GM12878 (cell line): ENCODE measurements at regions not wholly inside any gene's neighbourhood (a gene's known extent, or its start where the extent isn't known, plus 50 kb on each side); places are given as distances from the start of the nearest gene placed in this dataset.

ENCODE experiments used
- CBFB ChIP-seq: IDR thresholded peaks from 2 replicates; pipeline ENCODE4 v1.6.1; 2016; ENCODE audit warnings: antibody characterized with exemption, low read depth
- EGR1 ChIP-seq, 2 experiments: IDR thresholded peaks; 1 replicate in 1 of 2; 2 replicates in 1 of 2; pipeline ENCODE4 v1.6.1; 2011 to 2012; ENCODE audit warnings: low read depth in 2 of 2, low read length in 2 of 2, borderline replicate concordance in 1 of 2, mild to moderate bottlenecking in 1 of 2, moderate library complexity in 1 of 2
- ETV6 ChIP-seq, 2 experiments: fragments of 450-650 bp in 1 of 2; IDR thresholded peaks in 1 of 2; conservative IDR thresholded peaks in 1 of 2; 2 replicates each; pipeline ENCODE4 v1.6.1; 2014; ENCODE audit warnings: antibody characterized with exemption in 1 of 2, borderline replicate concordance in 1 of 2, low read depth in 1 of 2, mild to moderate bottlenecking in 1 of 2, moderate library complexity in 1 of 2
- GABPA ChIP-seq: IDR thresholded peaks from 2 replicates; pipeline ENCODE4 v1.6.1; 2014; ENCODE audit warnings: antibody characterized with exemption, low read depth, mild to moderate bottlenecking, inconsistent platforms
- HCFC1 ChIP-seq: fragments of 150-350 bp; IDR thresholded peaks from 2 replicates; pipeline ENCODE4 v1.6.1; 2014; ENCODE audit warnings: low read length
- HDAC2 ChIP-seq: fragments of 200-600 bp; sonication (generic); IDR thresholded peaks from 2 replicates; pipeline ENCODE4 v1.6.1; 2017
- HDAC6 ChIP-seq: fragments of 200-600 bp; sonication (generic); IDR thresholded peaks from one replicate; pipeline ENCODE4 v1.8.0; 2017; ENCODE audit warnings: antibody characterized with exemption; ENCODE audit not compliant: unreplicated experiment
- HSF1 ChIP-seq: fragments of 150-350 bp; IDR thresholded peaks from 2 replicates; pipeline ENCODE4 v1.6.1; 2014; ENCODE audit warnings: mild to moderate bottlenecking, low read depth, low read length
- IRF3 ChIP-seq: fragments of 450-650 bp; IDR thresholded peaks from 2 replicates; pipeline ENCODE4 v1.6.1; 2014; ENCODE audit warnings: mild to moderate bottlenecking
- MEF2A ChIP-seq: IDR thresholded peaks from 2 replicates; pipeline ENCODE4 v1.6.1; 2011; ENCODE audit warnings: low read depth, mild to moderate bottlenecking, low read length, moderate library complexity; ENCODE audit not compliant: insufficient read depth
- NFIC ChIP-seq: IDR thresholded peaks from 2 replicates; pipeline ENCODE4 v1.6.1; 2012; ENCODE audit warnings: low read depth, mild to moderate bottlenecking, inconsistent platforms, low read length, moderate library complexity
- PBX3 ChIP-seq: IDR thresholded peaks from 2 replicates; pipeline ENCODE4 v1.6.1; 2011; ENCODE audit warnings: mild to moderate bottlenecking, low read depth, low read length, moderate library complexity; ENCODE audit not compliant: insufficient replicate concordance
- RFX5 ChIP-seq: IDR thresholded peaks from 2 replicates; pipeline ENCODE4 v1.6.1; 2011; ENCODE audit warnings: low read depth, low read length, improper control_type of control experiment
- SKIL ChIP-seq: fragments of 450-650 bp; IDR thresholded peaks from 2 replicates; pipeline ENCODE4 v1.6.1; 2017; ENCODE audit warnings: mild to moderate bottlenecking, low read depth, inconsistent platforms; ENCODE audit not compliant: poor library complexity, severe bottlenecking
- SMC3 ChIP-seq: IDR thresholded peaks from 2 replicates; pipeline ENCODE4 v1.6.1; 2011; ENCODE audit warnings: low read length, improper control_type of control experiment, borderline replicate concordance
- STAT1 ChIP-seq: fragments of 450-650 bp; conservative IDR thresholded peaks from 2 replicates; pipeline ENCODE4 v1.6.1; 2014; ENCODE audit warnings: antibody characterized with exemption, mild to moderate bottlenecking
- TAF1 ChIP-seq: IDR thresholded peaks from 2 replicates; pipeline ENCODE4 v1.6.1; 2011; ENCODE audit warnings: mild to moderate bottlenecking, low read depth, low read length, borderline replicate concordance
- WRNIP1 ChIP-seq: IDR thresholded peaks from 2 replicates; pipeline ENCODE4 v1.6.1; 2011; ENCODE audit warnings: low read depth, low read length, improper control_type of control experiment, borderline replicate concordance
- ZBTB4 ChIP-seq: fragments of 450-650 bp; formaldehyde crosslinking; IDR thresholded peaks from 2 replicates; pipeline ENCODE4 v1.4.0; 2022; ENCODE audit warnings: mild to moderate bottlenecking, moderate library complexity

GRCh38 chr14:50045039-50045711 is 71.2 kb downstream of the VCPKMT start (continued):
- TF ChIP-seq PBX3 (no peak), TAF1 (no peak), GABPA (no peak), SKIL (no peak), RFX5 (no peak), SMC3 (peak; percentile 6; the same call in 1 of the 2 replicates), IRF3 (no peak), HDAC6 (no peak), HCFC1 (no peak), MEF2A (no peak), ETV6 (conservative IDR thresholded peaks at IDR 0.05 in 1 of 2, IDR thresholded peaks at IDR 0.05 in 1 of 2; ENCODE audit: borderline replicate concordance in 1 of 2, low read depth in 1 of 2) (no peak), NFIC (peak; percentile 33; the same call in 1 of the 2 replicates), CBFB (no peak), EGR1 (IDR thresholded peaks at IDR 0.05; ENCODE audit: borderline replicate concordance in 1 of 2, low read depth in 2 of 2, low read length in 2 of 2) (no peak), STAT1 (no peak), WRNIP1 (no peak), HSF1 (no peak), ZBTB4 (CRISPR knock-in tag) (no peak), HDAC2 (no peak)
